Tibial nerve (tissue), 4 donors: ENCODE measurements at regions not wholly inside any gene's neighbourhood (a gene's known extent, or its start where the extent isn't known, plus 50 kb on each side); places are given as distances from the start of the nearest gene placed in this dataset.

Experiments
- DNase-seq, 2 donors: peaks; one replicate each; pipeline ENCODE4 v3.0.0-alpha.2; 2019; ENCODE audit warnings: low spot score in 2 of 2
- H3K27ac ChIP-seq, 4 donors: fragments of 200-600 bp; sonication (generic) in 3 of 4; one replicate each; pipeline ENCODE4 v1.5.1; 2017 to 2019; ENCODE audit warnings: mild to moderate bottlenecking in 1 of 4
- H3K27me3 ChIP-seq, 2 donors: fragments of 200-600 bp; sonication (generic) in 1 of 2; one replicate each; pipeline versions ENCODE4 v1.5.1 to v1.6.0; 2017 to 2019
- H3K36me3 ChIP-seq, 3 donors: fragments of 200-600 bp; sonication (generic); one replicate each; pipeline ENCODE4 v1.5.1; 2018 to 2019
- H3K4me1 ChIP-seq, 4 donors: fragments of 200-600 bp; sonication (generic) in 3 of 4; one replicate each; pipeline ENCODE4 v1.5.1; 2017 to 2019
- H3K4me3 ChIP-seq, 4 donors: fragments of 200-600 bp; sonication (generic) in 3 of 4; one replicate each; pipeline ENCODE4 v1.5.1; 2017 to 2019; ENCODE audit warnings: mild to moderate bottlenecking in 1 of 4, moderate library complexity in 1 of 4
- H3K9me3 ChIP-seq, 4 donors: fragments of 200-600 bp; sonication (generic) in 3 of 4; one replicate each; pipeline ENCODE4 v1.5.1; 2017 to 2019
- EP300 ChIP-seq, 2 donors: sonication (generic); formaldehyde crosslinking; IDR thresholded peaks; one replicate each; pipeline ENCODE4 v1.6.1; 2017; ENCODE audit warnings: antibody characterized with exemption in 2 of 2, mild to moderate bottlenecking in 1 of 2
- POLR2A ChIP-seq, 2 donors: fragments of 450-650 bp; IDR thresholded peaks; one replicate each; pipeline ENCODE4 v1.6.1; 2017; ENCODE audit warnings: antibody characterized with exemption in 2 of 2, mild to moderate bottlenecking in 2 of 2, moderate library complexity in 2 of 2
- WGBS, 2 donors: methylation state at CpG; one replicate each; pipeline ENCODE4 v1.1.5; 2018; 5-methylcytosine and 5-hydroxymethylcytosine counted together
- TF ChIP-seq, protein P1 (sequence below), 5 experiments: fragments of 200-600 bp in 3 of 5; fragments of 450-650 bp in 2 of 5; sonication (generic) in 3 of 5; IDR thresholded peaks; one replicate each; pipeline ENCODE4 v1.5.1; 2016 to 2019; ENCODE audit warnings: antibody characterized with exemption in 5 of 5, mild to moderate bottlenecking in 3 of 5, moderate library complexity in 2 of 5

DNA sequence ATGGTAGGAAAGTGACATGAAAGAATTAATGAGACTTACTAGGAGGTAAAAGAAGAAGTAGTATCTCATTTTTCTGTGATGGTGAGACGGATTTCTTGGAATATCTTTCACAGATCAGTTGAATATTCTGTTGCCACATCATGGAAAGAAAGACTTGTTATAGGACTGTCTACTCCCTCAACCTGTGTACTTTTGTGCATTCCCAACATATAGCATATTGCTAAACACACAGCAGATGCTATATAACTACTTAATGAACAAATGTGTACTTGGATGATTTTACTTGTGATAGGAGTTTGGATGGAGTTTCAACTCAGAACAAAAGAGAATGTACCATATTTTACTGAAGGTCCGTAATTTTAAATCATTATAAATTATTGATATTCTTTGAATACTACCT is 128.5 kb downstream of the LURAP1L start:
- Histone ChIP-seq H3K4me1 (no peaks in the 10 kb centered on the region), H3K27ac (no peak overlapping the region), H3K36me3 (no peaks in the 10 kb centered on the region), H3K9me3 (peaks cover 0 to 15% (median 0%) of the 10 kb centered on the region in 4 donors), H3K27me3 (no peaks in the 10 kb centered on the region), H3K4me3 (no peak overlapping the region)
- 88 to 96% methylated on average over 2 of the region's 2 CpGs for WGBS, 2 donors
- no peak for DNase-seq
- no peak for TF ChIP-seq POLR2A (IDR thresholded peaks at IDR 0.05)
- no peak for TF ChIP-seq EP300 (IDR thresholded peaks at IDR 0.05)
- TF ChIP-seq, protein P1, sequence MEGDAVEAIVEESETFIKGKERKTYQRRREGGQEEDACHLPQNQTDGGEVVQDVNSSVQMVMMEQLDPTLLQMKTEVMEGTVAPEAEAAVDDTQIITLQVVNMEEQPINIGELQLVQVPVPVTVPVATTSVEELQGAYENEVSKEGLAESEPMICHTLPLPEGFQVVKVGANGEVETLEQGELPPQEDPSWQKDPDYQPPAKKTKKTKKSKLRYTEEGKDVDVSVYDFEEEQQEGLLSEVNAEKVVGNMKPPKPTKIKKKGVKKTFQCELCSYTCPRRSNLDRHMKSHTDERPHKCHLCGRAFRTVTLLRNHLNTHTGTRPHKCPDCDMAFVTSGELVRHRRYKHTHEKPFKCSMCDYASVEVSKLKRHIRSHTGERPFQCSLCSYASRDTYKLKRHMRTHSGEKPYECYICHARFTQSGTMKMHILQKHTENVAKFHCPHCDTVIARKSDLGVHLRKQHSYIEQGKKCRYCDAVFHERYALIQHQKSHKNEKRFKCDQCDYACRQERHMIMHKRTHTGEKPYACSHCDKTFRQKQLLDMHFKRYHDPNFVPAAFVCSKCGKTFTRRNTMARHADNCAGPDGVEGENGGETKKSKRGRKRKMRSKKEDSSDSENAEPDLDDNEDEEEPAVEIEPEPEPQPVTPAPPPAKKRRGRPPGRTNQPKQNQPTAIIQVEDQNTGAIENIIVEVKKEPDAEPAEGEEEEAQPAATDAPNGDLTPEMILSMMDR (IDR thresholded peaks at IDR 0.05) = no peak

DNA sequence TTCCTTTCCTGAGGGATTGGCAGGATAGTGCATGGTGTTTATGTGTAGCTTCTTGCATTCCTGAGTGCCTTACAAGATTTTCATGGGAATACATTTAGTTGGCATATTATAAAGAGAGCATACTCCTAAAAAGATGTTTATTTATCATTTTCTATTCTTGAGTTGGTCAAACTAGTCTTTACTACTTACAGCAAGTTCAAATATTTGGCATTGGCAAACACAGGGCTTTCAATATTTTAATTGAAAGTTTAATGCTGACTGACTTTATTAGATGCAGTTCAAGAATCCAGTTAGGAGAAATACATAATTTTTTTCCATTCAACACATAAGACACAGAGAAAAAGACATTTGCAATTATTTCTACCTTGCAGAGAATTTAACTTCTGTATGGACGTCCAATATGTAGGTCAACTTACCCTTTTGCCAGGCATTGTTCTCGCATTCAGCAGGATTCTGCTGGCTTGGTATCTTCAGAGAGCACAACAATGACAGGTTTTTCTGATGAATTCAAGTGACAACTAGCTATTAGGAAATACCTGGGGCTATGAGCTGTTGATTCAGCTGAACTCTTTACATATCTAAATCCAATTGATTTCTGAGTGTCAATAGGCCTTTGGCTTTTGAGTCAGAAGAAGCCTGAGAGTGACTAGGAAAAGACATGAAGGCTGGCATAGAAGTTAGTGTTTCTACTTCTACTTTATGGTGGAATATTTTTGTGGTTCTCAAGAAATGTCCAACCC is 129.6 kb downstream of the LURAP1L start:
- Histone ChIP-seq H3K27ac (no peak overlapping the region), H3K36me3 (no peaks in the 10 kb centered on the region), H3K9me3 (peaks cover 0 to 7% (median 0%) of the 10 kb centered on the region in 4 donors), H3K27me3 (no peaks in the 10 kb centered on the region), H3K4me3 (no peak overlapping the region), H3K4me1 (no peaks in the 10 kb centered on the region)
- DNase-seq = no peak
- TF ChIP-seq, protein P1 (IDR thresholded peaks at IDR 0.05) = no peak
- no peak for TF ChIP-seq EP300 (IDR thresholded peaks at IDR 0.05)
- TF ChIP-seq POLR2A (IDR thresholded peaks at IDR 0.05) = no peak
- 96% methylated on average over 2 of the region's 2 CpGs for WGBS, 2 donors

DNA sequence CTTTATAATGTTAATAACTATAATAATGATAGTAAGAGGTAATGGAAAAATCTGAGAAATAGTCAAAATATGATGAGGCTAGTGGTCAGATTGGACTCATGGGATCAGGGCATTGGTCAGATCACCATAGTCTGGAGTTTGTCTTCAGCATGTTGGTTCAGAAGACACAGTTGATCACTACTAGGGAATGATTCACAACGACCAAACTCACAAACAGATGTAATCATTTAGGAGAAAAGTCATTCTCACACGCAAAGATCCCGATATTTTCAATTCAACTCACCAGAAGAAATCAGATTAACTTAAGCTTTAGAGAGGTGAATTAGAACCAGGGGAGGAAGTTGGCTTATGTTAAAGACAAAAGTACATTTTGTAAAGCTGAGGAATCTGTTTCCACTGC is 131.8 kb downstream of the LURAP1L start:
- DNase-seq = no peak
- Histone ChIP-seq H3K36me3 (no peaks in the 10 kb centered on the region), H3K4me1 (no peaks in the 10 kb centered on the region), H3K27me3 (no peaks in the 10 kb centered on the region), H3K9me3 (no peaks in the 10 kb centered on the region), H3K27ac (no peak overlapping the region), H3K4me3 (no peak overlapping the region)
- 66 to 78% methylated on average over 3 of the region's 3 CpGs for WGBS, 2 donors
- TF ChIP-seq POLR2A (IDR thresholded peaks at IDR 0.05) (no peak), EP300 (IDR thresholded peaks at IDR 0.05) (no peak)
- TF ChIP-seq, protein P1 (IDR thresholded peaks at IDR 0.05) = no peak

DNA sequence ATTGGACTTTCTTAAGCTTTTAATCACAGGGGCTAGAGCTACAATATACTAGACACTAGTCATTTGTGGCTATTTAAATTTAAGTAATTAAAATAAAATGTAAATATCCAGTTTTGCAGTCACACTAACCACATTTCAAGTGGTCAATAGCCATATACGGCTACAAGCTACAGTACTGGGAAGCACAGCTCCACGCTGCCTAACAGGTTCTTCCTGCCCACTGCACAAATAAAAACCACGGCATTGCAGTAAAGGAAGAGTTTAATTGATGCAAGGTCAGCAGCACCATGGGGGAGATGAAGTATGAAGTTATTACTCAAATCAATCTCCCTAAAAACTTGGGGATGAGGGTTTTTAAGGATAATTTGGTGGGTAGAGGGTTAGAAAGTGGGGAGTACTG is 134.1 kb downstream of the LURAP1L start:
- no peak for DNase-seq
- H3K4me3 ChIP-seq = no peak overlapping the region
- H3K36me3 ChIP-seq = no peaks in the 10 kb centered on the region
- H3K9me3 ChIP-seq = no peaks in the 10 kb centered on the region
- H3K4me1 ChIP-seq = no peaks in the 10 kb centered on the region
- TF ChIP-seq EP300 (IDR thresholded peaks at IDR 0.05) (no peak), POLR2A (IDR thresholded peaks at IDR 0.05) (no peak)
- TF ChIP-seq, protein P1 (IDR thresholded peaks at IDR 0.05) = no peak
- H3K27me3 ChIP-seq = no peaks in the 10 kb centered on the region
- 82 to 86% methylated on average over 3 of the region's 3 CpGs for WGBS, 2 donors
- H3K27ac ChIP-seq = no peak overlapping the region

DNA sequence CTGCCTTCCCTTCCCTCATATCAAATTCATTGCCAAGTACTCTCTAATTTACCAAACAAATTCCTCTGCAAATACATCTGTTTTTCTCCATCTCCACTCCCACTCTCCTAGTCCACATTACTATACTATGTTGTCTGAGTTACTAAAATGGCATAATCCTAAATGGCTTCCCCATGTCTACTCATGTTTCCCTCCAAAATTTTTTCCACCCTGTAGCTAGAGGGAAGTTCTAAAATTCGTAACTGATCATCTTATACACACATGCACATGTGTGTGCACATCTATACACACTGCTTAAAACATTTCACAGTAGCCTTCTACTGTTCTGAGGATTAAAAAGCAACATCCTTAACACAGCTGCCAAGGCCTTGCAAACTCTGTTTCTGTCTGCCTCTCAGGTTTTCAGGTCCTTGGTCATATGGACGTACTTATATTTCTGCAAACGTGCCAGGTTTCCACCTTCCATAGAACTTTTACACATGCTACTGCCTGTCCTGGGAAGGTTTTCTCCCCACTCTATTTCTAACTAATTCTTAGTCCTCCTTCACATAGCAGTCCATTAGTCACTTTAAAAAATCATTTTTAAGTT is 140.6 kb downstream of the LURAP1L start:
- no peak overlapping the region for H3K4me3 ChIP-seq
- TF ChIP-seq POLR2A (IDR thresholded peaks at IDR 0.05) (no peak), EP300 (IDR thresholded peaks at IDR 0.05) (no peak)
- TF ChIP-seq, protein P1 (IDR thresholded peaks at IDR 0.05) = no peak
- no peak for DNase-seq
- no peaks in the 10 kb centered on the region for H3K27me3 ChIP-seq
- peak overlapping the region in 1 of 4 donors; percentile 5 for H3K27ac ChIP-seq
- peaks cover 0 to 24% (median 4%) of the 10 kb centered on the region in 4 donors for H3K4me1 ChIP-seq
- no peaks in the 10 kb centered on the region for H3K9me3 ChIP-seq
- no peaks in the 10 kb centered on the region for H3K36me3 ChIP-seq
- WGBS, 2 donors = 64 to 67% methylated on average over 3 of the region's 3 CpGs
